ENCODE measurements at regions not wholly inside any gene's neighbourhood (a gene's known extent, or its start where the extent isn't known, plus 50 kb on each side); places are given as distances from the start of the nearest gene placed in this dataset.

DNA sequence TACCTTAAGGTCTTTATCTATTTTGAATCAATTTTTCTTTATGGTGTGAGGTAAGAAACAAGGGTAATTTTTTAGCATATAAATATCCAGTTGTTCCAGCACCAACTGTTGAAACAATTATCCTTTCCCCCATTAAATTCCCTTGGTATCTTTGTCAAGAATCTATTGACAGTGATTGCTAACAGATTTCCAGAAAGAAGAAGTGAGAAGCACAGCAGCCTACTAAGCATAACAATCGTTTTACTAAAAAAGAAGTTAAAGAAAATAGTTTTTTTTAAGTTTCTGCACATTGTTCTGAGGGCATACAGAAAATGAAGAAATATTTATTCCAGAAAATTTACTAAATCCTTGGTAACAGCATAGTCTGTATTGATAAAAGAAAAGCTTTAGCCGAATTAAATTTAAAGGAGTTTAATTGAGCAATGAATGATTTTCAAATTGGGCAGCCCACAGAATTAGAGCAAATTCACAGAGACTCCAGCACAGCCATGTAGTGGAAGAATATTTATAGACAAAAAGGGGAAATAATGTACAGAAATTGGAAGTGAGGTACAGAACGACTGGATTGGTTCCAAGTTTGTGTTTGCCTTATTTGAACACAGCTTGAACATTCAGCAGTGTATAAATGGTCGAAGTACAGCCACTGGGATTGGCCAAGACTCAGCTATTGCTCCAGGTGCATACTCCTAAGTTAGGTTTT is 97.9 kb upstream of the UST start:
- TF ChIP-seq GABPA (IDR thresholded peaks at IDR 0.05; ENCODE audit: borderline replicate concordance, insufficient read depth, low read length): no peak
- no peak for TF ChIP-seq JUND (IDR thresholded peaks at IDR 0.05; ENCODE audit: low read length)
- TF ChIP-seq RXRA (IDR thresholded peaks at IDR 0.05; ENCODE audit: insufficient read depth, low read depth, low read length): no peak
- no peak for TF ChIP-seq MAFK (IDR thresholded peaks at IDR 0.05; ENCODE audit: low read depth, low read length)
- TF ChIP-seq RAD21 (IDR thresholded peaks at IDR 0.05 in 1 of 2, conservative IDR thresholded peaks at IDR 0.05 in 1 of 2; ENCODE audit: low read depth in 2 of 2, low read length in 2 of 2): no peak
- TF ChIP-seq, protein P1, sequence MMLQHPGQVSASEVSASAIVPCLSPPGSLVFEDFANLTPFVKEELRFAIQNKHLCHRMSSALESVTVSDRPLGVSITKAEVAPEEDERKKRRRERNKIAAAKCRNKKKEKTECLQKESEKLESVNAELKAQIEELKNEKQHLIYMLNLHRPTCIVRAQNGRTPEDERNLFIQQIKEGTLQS (IDR thresholded peaks at IDR 0.05; ENCODE audit: insufficient read depth, low read depth, low read length): no peak
- TF ChIP-seq, protein P2, sequence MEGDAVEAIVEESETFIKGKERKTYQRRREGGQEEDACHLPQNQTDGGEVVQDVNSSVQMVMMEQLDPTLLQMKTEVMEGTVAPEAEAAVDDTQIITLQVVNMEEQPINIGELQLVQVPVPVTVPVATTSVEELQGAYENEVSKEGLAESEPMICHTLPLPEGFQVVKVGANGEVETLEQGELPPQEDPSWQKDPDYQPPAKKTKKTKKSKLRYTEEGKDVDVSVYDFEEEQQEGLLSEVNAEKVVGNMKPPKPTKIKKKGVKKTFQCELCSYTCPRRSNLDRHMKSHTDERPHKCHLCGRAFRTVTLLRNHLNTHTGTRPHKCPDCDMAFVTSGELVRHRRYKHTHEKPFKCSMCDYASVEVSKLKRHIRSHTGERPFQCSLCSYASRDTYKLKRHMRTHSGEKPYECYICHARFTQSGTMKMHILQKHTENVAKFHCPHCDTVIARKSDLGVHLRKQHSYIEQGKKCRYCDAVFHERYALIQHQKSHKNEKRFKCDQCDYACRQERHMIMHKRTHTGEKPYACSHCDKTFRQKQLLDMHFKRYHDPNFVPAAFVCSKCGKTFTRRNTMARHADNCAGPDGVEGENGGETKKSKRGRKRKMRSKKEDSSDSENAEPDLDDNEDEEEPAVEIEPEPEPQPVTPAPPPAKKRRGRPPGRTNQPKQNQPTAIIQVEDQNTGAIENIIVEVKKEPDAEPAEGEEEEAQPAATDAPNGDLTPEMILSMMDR (IDR thresholded peaks at IDR 0.05; ENCODE audit: control extremely low read depth in 1 of 3, insufficient read depth in 1 of 3, low read depth in 1 of 3, low read length in 3 of 3): no peak
- no peak for TF ChIP-seq JUN (IDR thresholded peaks at IDR 0.05; ENCODE audit: low read depth, low read length)
- TF ChIP-seq, protein P3, sequence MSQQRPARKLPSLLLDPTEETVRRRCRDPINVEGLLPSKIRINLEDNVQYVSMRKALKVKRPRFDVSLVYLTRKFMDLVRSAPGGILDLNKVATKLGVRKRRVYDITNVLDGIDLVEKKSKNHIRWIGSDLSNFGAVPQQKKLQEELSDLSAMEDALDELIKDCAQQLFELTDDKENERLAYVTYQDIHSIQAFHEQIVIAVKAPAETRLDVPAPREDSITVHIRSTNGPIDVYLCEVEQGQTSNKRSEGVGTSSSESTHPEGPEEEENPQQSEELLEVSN (IDR thresholded peaks at IDR 0.05): no peak
- TF ChIP-seq CEBPB (IDR thresholded peaks at IDR 0.05; ENCODE audit: low read depth, low read length): no peak
- no peak for TF ChIP-seq TBP (IDR thresholded peaks at IDR 0.05; ENCODE audit: low read depth, low read length)
- no peak for TF ChIP-seq TCF12 (IDR thresholded peaks at IDR 0.05; ENCODE audit: low read depth, low read length)
- no peak for TF ChIP-seq ZNF274 (IDR thresholded peaks at IDR 0.05; ENCODE audit: borderline replicate concordance, extremely low read depth, low read length)
- TF ChIP-seq TAF7 (optimal IDR thresholded peaks at IDR 0.05; ENCODE audit: borderline replicate concordance, low read depth, low read length): no peak

Measured in H1 (cell line).